ENCODE measurements at regions not wholly inside any gene's neighbourhood (a gene's known extent, or its start where the extent isn't known, plus 50 kb on each side); places are given as distances from the start of the nearest gene placed in this dataset.
A peak's percentile ranks its signal among the peaks of the same experiment; 100 is the strongest.

DNA sequence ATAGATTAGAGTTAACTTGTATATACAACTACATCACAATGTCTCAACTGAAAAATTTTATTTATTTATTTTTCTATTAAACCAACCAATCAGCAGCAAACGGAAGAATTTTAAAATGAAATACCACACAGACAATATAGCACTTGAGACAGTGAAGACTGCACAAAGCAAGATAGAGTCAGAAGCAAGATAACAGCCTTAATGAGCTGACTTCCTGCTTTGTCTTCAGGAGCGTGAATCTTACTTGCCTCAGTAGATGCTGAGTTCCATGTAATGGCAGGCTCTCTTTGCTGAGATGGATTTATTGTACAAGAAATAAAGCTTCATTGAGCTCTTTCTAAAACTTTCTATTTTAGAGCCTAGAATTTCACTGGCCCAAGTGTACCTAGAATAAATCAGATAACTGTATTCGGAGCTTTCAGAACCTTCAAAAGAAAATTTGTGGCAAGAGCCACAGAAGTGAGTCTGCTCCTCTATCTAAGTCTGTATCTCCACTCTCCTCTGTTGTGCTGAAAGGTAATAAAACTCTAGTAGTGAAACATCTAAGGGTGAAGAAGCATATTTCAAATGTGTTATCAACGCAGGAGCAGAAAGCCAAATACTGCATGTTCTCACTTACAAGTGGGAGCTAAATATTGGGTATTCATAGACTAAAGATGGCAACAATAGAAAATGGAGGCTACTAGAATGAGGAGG, 83.3 kb upstream of the ANKRD55 start (continued):
- TF ChIP-seq, protein P1, sequence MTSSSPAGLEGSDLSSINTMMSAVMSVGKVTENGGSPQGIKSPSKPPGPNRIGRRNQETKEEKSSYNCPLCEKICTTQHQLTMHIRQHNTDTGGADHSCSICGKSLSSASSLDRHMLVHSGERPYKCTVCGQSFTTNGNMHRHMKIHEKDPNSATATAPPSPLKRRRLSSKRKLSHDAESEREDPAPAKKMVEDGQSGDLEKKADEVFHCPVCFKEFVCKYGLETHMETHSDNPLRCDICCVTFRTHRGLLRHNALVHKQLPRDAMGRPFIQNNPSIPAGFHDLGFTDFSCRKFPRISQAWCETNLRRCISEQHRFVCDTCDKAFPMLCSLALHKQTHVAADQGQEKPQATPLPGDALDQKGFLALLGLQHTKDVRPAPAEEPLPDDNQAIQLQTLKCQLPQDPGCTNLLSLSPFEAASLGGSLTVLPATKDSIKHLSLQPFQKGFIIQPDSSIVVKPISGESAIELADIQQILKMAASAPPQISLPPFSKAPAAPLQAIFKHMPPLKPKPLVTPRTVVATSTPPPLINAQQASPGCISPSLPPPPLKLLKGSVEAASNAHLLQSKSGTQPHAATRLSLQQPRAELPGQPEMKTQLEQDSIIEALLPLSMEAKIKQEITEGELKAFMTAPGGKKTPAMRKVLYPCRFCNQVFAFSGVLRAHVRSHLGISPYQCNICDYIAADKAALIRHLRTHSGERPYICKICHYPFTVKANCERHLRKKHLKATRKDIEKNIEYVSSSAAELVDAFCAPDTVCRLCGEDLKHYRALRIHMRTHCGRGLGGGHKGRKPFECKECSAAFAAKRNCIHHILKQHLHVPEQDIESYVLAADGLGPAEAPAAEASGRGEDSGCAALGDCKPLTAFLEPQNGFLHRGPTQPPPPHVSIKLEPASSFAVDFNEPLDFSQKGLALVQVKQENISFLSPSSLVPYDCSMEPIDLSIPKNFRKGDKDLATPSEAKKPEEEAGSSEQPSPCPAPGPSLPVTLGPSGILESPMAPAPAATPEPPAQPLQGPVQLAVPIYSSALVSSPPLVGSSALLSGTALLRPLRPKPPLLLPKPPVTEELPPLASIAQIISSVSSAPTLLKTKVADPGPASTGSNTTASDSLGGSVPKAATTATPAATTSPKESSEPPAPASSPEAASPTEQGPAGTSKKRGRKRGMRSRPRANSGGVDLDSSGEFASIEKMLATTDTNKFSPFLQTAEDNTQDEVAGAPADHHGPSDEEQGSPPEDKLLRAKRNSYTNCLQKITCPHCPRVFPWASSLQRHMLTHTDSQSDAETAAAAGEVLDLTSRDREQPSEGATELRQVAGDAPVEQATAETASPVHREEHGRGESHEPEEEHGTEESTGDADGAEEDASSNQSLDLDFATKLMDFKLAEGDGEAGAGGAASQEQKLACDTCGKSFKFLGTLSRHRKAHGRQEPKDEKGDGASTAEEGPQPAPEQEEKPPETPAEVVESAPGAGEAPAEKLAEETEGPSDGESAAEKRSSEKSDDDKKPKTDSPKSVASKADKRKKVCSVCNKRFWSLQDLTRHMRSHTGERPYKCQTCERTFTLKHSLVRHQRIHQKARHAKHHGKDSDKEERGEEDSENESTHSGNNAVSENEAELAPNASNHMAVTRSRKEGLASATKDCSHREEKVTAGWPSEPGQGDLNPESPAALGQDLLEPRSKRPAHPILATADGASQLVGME (CRISPR knock-in tag; IDR thresholded peaks at IDR 0.05) = no peak
- TF ChIP-seq SMAD4 (CRISPR knock-in tag; conservative IDR thresholded peaks at IDR 0.05) = peak; percentile 86
- peak; percentile 41; the same call in 1 of the 2 replicates for TF ChIP-seq TEAD4 (IDR thresholded peaks at IDR 0.05; ENCODE audit: low read length)
- TF ChIP-seq TEAD4 (CRISPR knock-in tag; IDR thresholded peaks at IDR 0.05; ENCODE audit: borderline replicate concordance) = no peak
- TF ChIP-seq GABPA (tag; conservative IDR thresholded peaks at IDR 0.05; ENCODE audit: low read depth) = peak; percentile 51; the same call in 1 of the 2 replicates
- peak; percentile 39 for TF ChIP-seq TCF3 (CRISPR knock-in tag; IDR thresholded peaks at IDR 0.05)
- TF ChIP-seq SPI1 (IDR thresholded peaks at IDR 0.05; ENCODE audit: borderline replicate concordance, low read depth, low read length) = 0 out of 2 replicates have a peak, but pooled peaks have one; percentile 15
- 0 out of 2 replicates have a peak, but pooled peaks have one; percentile 33 for TF ChIP-seq ZNF79 (CRISPR knock-in tag; IDR thresholded peaks at IDR 0.05; ENCODE audit: low read depth)

Measured in K562 (cell line).